ENCODE measurements at regions not wholly inside any gene's neighbourhood (a gene's known extent, or its start where the extent isn't known, plus 50 kb on each side); places are given as distances from the start of the nearest gene placed in this dataset.

- TF ChIP-seq POLR2AphosphoS5 (IDR thresholded peaks at IDR 0.05; ENCODE audit: borderline replicate concordance, low read depth, low read length) (no peak), EZH2 (IDR thresholded peaks at IDR 0.05) (no peak)
Measured at GRCh38 chr7:66553001-66553400, 75.7 kb upstream of the KCTD7 start.

All from SK-N-MC (cell line).